Fibroblast of lung (primary cell): ENCODE measurements at regions not wholly inside any gene's neighbourhood (a gene's known extent, or its start where the extent isn't known, plus 50 kb on each side); places are given as distances from the start of the nearest gene placed in this dataset.

Experiments
- DNase-seq, 2 donors: peaks; one replicate each; pipeline versions ENCODE4 v3.0.0 to v3.0.0-alpha.2; 2010; ENCODE audit warnings: low read depth in 2 of 2
- H2AFZ ChIP-seq: 2 replicates; pipeline ENCODE4 v1.5.1; 2012; ENCODE audit warnings: low read length, control low read depth, inconsistent platforms
- H3K27ac ChIP-seq: 2 replicates; pipeline ENCODE4 v1.5.1; 2011; ENCODE audit warnings: low read length, control low read depth; ENCODE audit not compliant: insufficient read depth
- H3K27me3 ChIP-seq: 2 replicates; pipeline ENCODE4 v1.5.1; 2011; ENCODE audit warnings: mild to moderate bottlenecking, low read length; ENCODE audit not compliant: control insufficient read depth, insufficient read depth
- H3K36me3 ChIP-seq: 2 replicates; pipeline ENCODE4 v1.5.1; 2011; ENCODE audit warnings: low read length; ENCODE audit not compliant: control insufficient read depth, insufficient read depth
- H3K4me1 ChIP-seq: 2 replicates; pipeline ENCODE4 v1.5.1; 2011; ENCODE audit warnings: low read length; ENCODE audit not compliant: control insufficient read depth, insufficient read depth; ENCODE audit errors: extremely low read depth
- H3K4me2 ChIP-seq: 2 replicates; pipeline ENCODE4 v1.5.1; 2011; ENCODE audit warnings: low read length, control low read depth; ENCODE audit not compliant: insufficient read depth; ENCODE audit errors: extremely low read depth
- H3K4me3 ChIP-seq, 4 experiments: fragments of 200-600 bp in 1 of 4; sonication (generic) in 1 of 4; replicated peaks in 1 of 4; 2 replicates each; pipeline ENCODE4 v1.5.1; 2011 to 2016; ENCODE audit warnings: low read length in 4 of 4, low read depth in 3 of 4, mild to moderate bottlenecking in 3 of 4, control low read depth in 2 of 4, inconsistent platforms in 1 of 4, mixed read lengths in 1 of 4; ENCODE audit not compliant: insufficient read depth in 1 of 4; ENCODE audit errors: control extremely low read depth in 1 of 4
- H3K79me2 ChIP-seq: 2 replicates; pipeline ENCODE4 v1.5.1; 2012; ENCODE audit warnings: mild to moderate bottlenecking, low read length, inconsistent platforms; ENCODE audit not compliant: control insufficient read depth, insufficient read depth
- H3K9ac ChIP-seq: 2 replicates; pipeline ENCODE4 v1.5.1; 2011; ENCODE audit warnings: mild to moderate bottlenecking, low read length, control low read depth; ENCODE audit not compliant: insufficient read depth
- H3K9me3 ChIP-seq: 2 replicates; pipeline ENCODE4 v1.5.1; 2012; ENCODE audit warnings: low read depth, low read length; ENCODE audit not compliant: control insufficient read depth, insufficient read depth
- H4K20me1 ChIP-seq: 2 replicates; pipeline ENCODE4 v1.5.1; 2011; ENCODE audit warnings: low read length; ENCODE audit not compliant: control insufficient read depth, insufficient read depth; ENCODE audit errors: extremely low read depth
- CTCF ChIP-seq, 2 donors: IDR thresholded peaks in 1 of 2; conservative IDR thresholded peaks in 1 of 2; 1 replicate in 1 of 2; 2 replicates in 1 of 2; pipeline ENCODE4 v1.5.1; 2011 to 2012; ENCODE audit warnings: low read length in 2 of 2, control low read depth in 1 of 2, inconsistent platforms in 1 of 2, low read depth in 1 of 2, mild to moderate bottlenecking in 1 of 2
- EZH2 ChIP-seq: IDR thresholded peaks from 2 replicates; pipeline ENCODE4 v1.5.1; 2012; ENCODE audit warnings: low read length, control low read depth, mild to moderate bottlenecking; ENCODE audit errors: missing control alignments

GRCh38 chr7:124219681-124220080, 186.8 kb upstream of the TMEM229A start:
- no peaks in the 10 kb centered on the region for H3K36me3 ChIP-seq
- no peak for TF ChIP-seq EZH2
- no peak for TF ChIP-seq CTCF (conservative IDR thresholded peaks at IDR 0.05 in 1 of 2, IDR thresholded peaks at IDR 0.05 in 1 of 2; ENCODE audit: low read depth in 1 of 2, low read length in 2 of 2)
- DNase-seq, result no peak
- no peak overlapping the region for H3K4me2 ChIP-seq
- H3K79me2 ChIP-seq, result no peaks in the 10 kb centered on the region
- no peaks in the 10 kb centered on the region for H3K27me3 ChIP-seq
- no peaks in the 10 kb centered on the region for H3K4me1 ChIP-seq
- no peak overlapping the region for H2AFZ ChIP-seq
- no peak overlapping the region for H3K4me3 ChIP-seq
- no peak overlapping the region for H3K27ac ChIP-seq
- H3K9me3 ChIP-seq, result no peaks in the 10 kb centered on the region
- no peak overlapping the region for H3K9ac ChIP-seq
- no peaks in the 10 kb centered on the region for H4K20me1 ChIP-seq

GRCh38 chr7:124208642-124209041, 175.8 kb upstream of the TMEM229A start:
- no peaks in the 10 kb centered on the region for H3K36me3 ChIP-seq
- TF ChIP-seq CTCF (conservative IDR thresholded peaks at IDR 0.05 in 1 of 2, IDR thresholded peaks at IDR 0.05 in 1 of 2; ENCODE audit: low read depth in 1 of 2, low read length in 2 of 2) (no peak), EZH2 (no peak)

GRCh38 chr7:124208173-124208572, 175.3 kb upstream of the TMEM229A start:
- Histone ChIP-seq H3K79me2 (no peaks in the 10 kb centered on the region), H3K9ac (no peak overlapping the region), H3K4me3 (no peak overlapping the region), H4K20me1 (no peaks in the 10 kb centered on the region), H3K27ac (no peak overlapping the region), H3K4me2 (no peak overlapping the region), H2AFZ (no peak overlapping the region), H3K4me1 (no peaks in the 10 kb centered on the region), H3K36me3 (no peaks in the 10 kb centered on the region), H3K9me3 (no peaks in the 10 kb centered on the region), H3K27me3 (no peaks in the 10 kb centered on the region)
- no peak for DNase-seq
- TF ChIP-seq EZH2 (no peak), CTCF (conservative IDR thresholded peaks at IDR 0.05 in 1 of 2, IDR thresholded peaks at IDR 0.05 in 1 of 2; ENCODE audit: low read depth in 1 of 2, low read length in 2 of 2) (no peak)

More at GRCh38 chr7:124208642-124209041, 175.8 kb upstream of the TMEM229A start:
- no peak overlapping the region for H3K27ac ChIP-seq
- no peak for DNase-seq
- H4K20me1 ChIP-seq, result no peaks in the 10 kb centered on the region
- no peaks in the 10 kb centered on the region for H3K4me1 ChIP-seq
- no peak overlapping the region for H3K9ac ChIP-seq
- H3K9me3 ChIP-seq, result no peaks in the 10 kb centered on the region
- no peaks in the 10 kb centered on the region for H3K27me3 ChIP-seq
- H3K79me2 ChIP-seq, result no peaks in the 10 kb centered on the region
- H3K4me3 ChIP-seq, result no peak overlapping the region
- H3K4me2 ChIP-seq, result no peak overlapping the region
- H2AFZ ChIP-seq, result no peak overlapping the region
